CD4-positive, alpha-beta T cell (primary cell): ENCODE measurements at regions not wholly inside any gene's neighbourhood (a gene's known extent, or its start where the extent isn't known, plus 50 kb on each side); places are given as distances from the start of the nearest gene placed in this dataset.

Experiments used
- ATAC-seq: fragments of 200-7000 bp; cut with Tn5 transposase; one replicate; pipeline ENCODE4 v1.10.0; 2022; ENCODE audit warnings: mild to moderate bottlenecking; ENCODE audit not compliant: poor library complexity
- CTCF ChIA-PET: fragments of 350-600 bp; sonication (Branson Sonifier 250); formaldehyde crosslinking; loops from one replicate; lab custom pipeline; 2021; ENCODE audit warnings: antibody characterized with exemption, inconsistent platforms; lab: Charles Lee
- POLR2A ChIA-PET: fragments of 350-600 bp; sonication (Branson Sonifier 250); formaldehyde crosslinking; loops from one replicate; lab custom pipeline; 2021; ENCODE audit warnings: antibody characterized with exemption, inconsistent platforms; lab: Charles Lee
- DNase-seq, 14 experiments: peaks; one replicate each; pipeline ENCODE4 v3.0.0-alpha.2; 2013 to 2020; ENCODE audit warnings: mixed read lengths in 2 of 14
- H3K27ac ChIP-seq, 2 donors: one replicate each; pipeline versions ENCODE4 v1.5.1 to v1.7.0; 2013; ENCODE audit warnings: low read length in 2 of 2, low read depth in 1 of 2, mild to moderate bottlenecking in 1 of 2
- H3K27me3 ChIP-seq, 2 experiments: 1 replicate in 1 of 2; 2 replicates in 1 of 2; pipeline versions ENCODE4 v1.6.1 to v1.7.0; 2013; ENCODE audit warnings: low read length in 2 of 2, control low read depth in 1 of 2, mild to moderate bottlenecking in 1 of 2, moderate library complexity in 1 of 2; ENCODE audit not compliant: insufficient read depth in 2 of 2, control insufficient read depth in 1 of 2
- H3K36me3 ChIP-seq: one replicate; pipeline ENCODE4 v1.6.1; 2013; ENCODE audit warnings: low read length, control low read depth; ENCODE audit not compliant: insufficient read depth
- H3K4me1 ChIP-seq: one replicate; pipeline ENCODE4 v1.6.1; 2013; ENCODE audit warnings: low read length, control low read depth; ENCODE audit not compliant: insufficient read depth
- H3K4me3 ChIP-seq: one replicate; pipeline ENCODE4 v1.5.1; 2013; ENCODE audit warnings: mild to moderate bottlenecking, low read length, moderate library complexity
- H3K9me3 ChIP-seq, 2 experiments: 1 replicate in 1 of 2; 2 replicates in 1 of 2; pipeline versions ENCODE4 v1.6.1 to v1.7.0; 2013; ENCODE audit warnings: low read length in 2 of 2, mild to moderate bottlenecking in 2 of 2, control low read depth in 1 of 2, moderate library complexity in 1 of 2; ENCODE audit not compliant: control insufficient read depth in 1 of 2, insufficient read depth in 1 of 2
- H3K27ac Mint-ChIP-seq: one replicate; pipeline ENCODE4 v1.8.0; 2020; ENCODE audit warnings: mixed read lengths
- H3K27me3 Mint-ChIP-seq: one replicate; pipeline ENCODE4 v1.8.0; 2021; ENCODE audit warnings: mixed read lengths
- H3K36me3 Mint-ChIP-seq: one replicate; pipeline ENCODE4 v1.8.0; 2021; ENCODE audit warnings: low read depth, mixed read lengths
- H3K4me1 Mint-ChIP-seq: one replicate; pipeline ENCODE4 v1.8.0; 2021; ENCODE audit warnings: low read depth, mixed read lengths
- H3K4me3 Mint-ChIP-seq: one replicate; pipeline ENCODE4 v1.8.0; 2020; ENCODE audit warnings: mild to moderate bottlenecking, mixed read lengths
- H3K9me3 Mint-ChIP-seq: one replicate; pipeline ENCODE4 v1.8.0; 2020; ENCODE audit warnings: mixed read lengths
- intact Hi-C, 2 experiments: fragments of 100-400 bp; cut with DNase I in 1 of 2; cut with micrococcal nuclease in 1 of 2; formaldehyde crosslinking; loops; one replicate each; pipeline versions ENCODE4 v1.15.1 to v1.9.0; 2023 to 2025; cut with DNase I, micrococcal nuclease
- TF ChIP-seq, protein P1 (sequence below): fragments of 200-600 bp; IDR thresholded peaks from one replicate; pipeline ENCODE4 v1.8.0; 2022; ENCODE audit warnings: antibody characterized with exemption, mild to moderate bottlenecking

DNA sequence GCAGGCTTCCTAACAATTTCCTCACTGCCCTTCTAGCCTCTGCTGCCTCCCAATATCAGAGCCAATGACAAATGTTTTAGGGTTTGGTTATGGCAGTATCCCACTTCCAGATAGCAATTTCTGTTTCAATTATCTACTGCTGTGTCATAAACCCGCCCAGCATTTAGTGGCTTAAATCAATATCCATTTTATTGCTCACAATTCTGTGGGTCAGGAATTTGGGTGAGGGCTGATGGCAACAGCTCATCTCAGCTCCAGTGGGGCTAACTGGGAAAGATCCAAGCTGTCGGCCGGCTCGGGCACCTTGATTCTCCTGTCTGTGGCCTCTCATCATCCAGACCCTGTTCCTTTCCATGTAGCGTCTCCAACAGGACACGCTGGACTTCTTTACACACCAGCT lies 85.3 kb upstream of the GOLGA8J start:
- no peak overlapping the region for H3K27ac ChIP-seq
- no peaks in the 10 kb centered on the region for H3K27me3 ChIP-seq
- Mint-ChIP-seq H3K4me3 (no peak overlapping the region), H3K27ac (no peak overlapping the region), H3K9me3 (no peaks in the 10 kb centered on the region), H3K4me1 (no peaks in the 10 kb centered on the region), H3K27me3 (peaks cover 18% of the 10 kb centered on the region), H3K36me3 (no peaks in the 10 kb centered on the region)
- no peak overlapping the region for H3K4me3 ChIP-seq
- H3K9me3 ChIP-seq, result peaks cover 0 to 7% of the 10 kb centered on the region in 2 experiments
- TF ChIP-seq, protein P1, sequence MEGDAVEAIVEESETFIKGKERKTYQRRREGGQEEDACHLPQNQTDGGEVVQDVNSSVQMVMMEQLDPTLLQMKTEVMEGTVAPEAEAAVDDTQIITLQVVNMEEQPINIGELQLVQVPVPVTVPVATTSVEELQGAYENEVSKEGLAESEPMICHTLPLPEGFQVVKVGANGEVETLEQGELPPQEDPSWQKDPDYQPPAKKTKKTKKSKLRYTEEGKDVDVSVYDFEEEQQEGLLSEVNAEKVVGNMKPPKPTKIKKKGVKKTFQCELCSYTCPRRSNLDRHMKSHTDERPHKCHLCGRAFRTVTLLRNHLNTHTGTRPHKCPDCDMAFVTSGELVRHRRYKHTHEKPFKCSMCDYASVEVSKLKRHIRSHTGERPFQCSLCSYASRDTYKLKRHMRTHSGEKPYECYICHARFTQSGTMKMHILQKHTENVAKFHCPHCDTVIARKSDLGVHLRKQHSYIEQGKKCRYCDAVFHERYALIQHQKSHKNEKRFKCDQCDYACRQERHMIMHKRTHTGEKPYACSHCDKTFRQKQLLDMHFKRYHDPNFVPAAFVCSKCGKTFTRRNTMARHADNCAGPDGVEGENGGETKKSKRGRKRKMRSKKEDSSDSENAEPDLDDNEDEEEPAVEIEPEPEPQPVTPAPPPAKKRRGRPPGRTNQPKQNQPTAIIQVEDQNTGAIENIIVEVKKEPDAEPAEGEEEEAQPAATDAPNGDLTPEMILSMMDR, result no peak
- ChIA-PET POLR2A (no interaction called here), CTCF (no interaction called here)
- ATAC-seq (no peak), DNase-seq (no peak)
- intact Hi-C loops, result no loop called here
- no peaks in the 10 kb centered on the region for H3K36me3 ChIP-seq
- no peaks in the 10 kb centered on the region for H3K4me1 ChIP-seq

DNA sequence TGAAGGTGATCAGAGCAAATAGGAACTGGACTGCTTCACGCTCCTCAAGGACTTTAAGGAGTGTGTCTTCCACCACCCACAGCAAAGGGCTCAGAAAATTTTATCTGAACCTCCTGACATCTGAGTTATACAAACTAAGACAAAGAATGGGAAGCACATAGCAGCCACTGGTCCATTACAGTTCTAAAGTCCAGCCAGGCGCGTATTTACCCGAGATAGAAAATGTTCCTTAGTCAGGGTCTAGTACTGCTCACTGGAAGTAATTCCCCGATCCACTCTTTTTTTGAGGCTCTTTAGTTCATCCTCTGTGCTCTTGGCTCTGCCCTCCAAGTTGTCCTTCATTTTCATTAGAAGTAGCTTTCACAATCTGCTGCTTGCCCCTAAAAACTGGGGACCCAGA lies 88.5 kb upstream of the GOLGA8J start:
- no peaks in the 10 kb centered on the region for H3K4me1 Mint-ChIP-seq
- CTCF ChIA-PET, result no interaction called here
- Histone ChIP-seq H3K4me1 (no peaks in the 10 kb centered on the region), H3K9me3 (no peaks in the 10 kb centered on the region), H3K36me3 (no peaks in the 10 kb centered on the region), H3K27ac (no peak overlapping the region), H3K4me3 (no peak overlapping the region), H3K27me3 (no peaks in the 10 kb centered on the region)
- intact Hi-C loops, result no loop called here
- H3K27me3 Mint-ChIP-seq, result peaks cover 16% of the 10 kb centered on the region
- DNase-seq, result no peak
- no peak for ATAC-seq
- POLR2A ChIA-PET, result no interaction called here
- H3K4me3 Mint-ChIP-seq, result no peak overlapping the region
- H3K9me3 Mint-ChIP-seq, result no peaks in the 10 kb centered on the region
- TF ChIP-seq, protein P1, result no peak
- no peak overlapping the region for H3K27ac Mint-ChIP-seq
- H3K36me3 Mint-ChIP-seq, result no peaks in the 10 kb centered on the region

DNA sequence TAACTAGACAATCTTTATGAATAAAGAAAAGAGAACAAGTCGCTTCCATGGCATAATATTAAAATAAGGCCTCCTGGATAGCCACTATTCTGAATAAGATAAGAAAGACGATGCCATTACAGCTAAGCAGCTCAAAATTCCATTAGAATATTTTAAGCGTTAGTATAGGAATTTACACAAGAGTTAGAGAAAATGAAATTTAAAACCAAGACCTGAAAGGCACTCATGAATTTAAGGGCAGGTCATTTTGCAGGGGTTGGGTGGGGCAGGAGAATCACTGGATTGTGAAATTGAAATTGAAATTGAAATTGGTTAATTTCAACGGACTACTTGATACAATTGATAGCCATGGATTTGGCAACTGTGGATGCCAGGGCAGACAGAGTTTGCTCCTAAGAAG lies 91.8 kb upstream of the GOLGA8J start:
- Histone ChIP-seq H3K36me3 (no peaks in the 10 kb centered on the region), H3K4me1 (no peaks in the 10 kb centered on the region), H3K4me3 (no peak overlapping the region), H3K27ac (no peak overlapping the region), H3K27me3 (no peaks in the 10 kb centered on the region), H3K9me3 (no peaks in the 10 kb centered on the region)
- ChIA-PET POLR2A (no interaction called here), CTCF (no interaction called here)
- peaks cover 33% of the 10 kb centered on the region for H3K27me3 Mint-ChIP-seq
- intact Hi-C loops, result no loop called here
- TF ChIP-seq, protein P1, result no peak
- no peak overlapping the region for H3K27ac Mint-ChIP-seq
- no peaks in the 10 kb centered on the region for H3K36me3 Mint-ChIP-seq
- H3K4me3 Mint-ChIP-seq, result no peak overlapping the region
- H3K9me3 Mint-ChIP-seq, result no peaks in the 10 kb centered on the region
- no peaks in the 10 kb centered on the region for H3K4me1 Mint-ChIP-seq
- DNase-seq (no peak), ATAC-seq (no peak)
